CD4-positive, alpha-beta T cell (primary cell): ENCODE measurements at regions not wholly inside any gene's neighbourhood (a gene's known extent, or its start where the extent isn't known, plus 50 kb on each side); places are given as distances from the start of the nearest gene placed in this dataset.

Source experiments
- ATAC-seq: fragments of 200-7000 bp; cut with Tn5 transposase; one replicate; pipeline ENCODE4 v1.10.0; 2022; ENCODE audit warnings: mild to moderate bottlenecking; ENCODE audit not compliant: poor library complexity
- CTCF ChIA-PET: fragments of 350-600 bp; sonication (Branson Sonifier 250); formaldehyde crosslinking; loops from one replicate; lab custom pipeline; 2021; ENCODE audit warnings: antibody characterized with exemption, inconsistent platforms; lab: Charles Lee
- POLR2A ChIA-PET: fragments of 350-600 bp; sonication (Branson Sonifier 250); formaldehyde crosslinking; loops from one replicate; lab custom pipeline; 2021; ENCODE audit warnings: antibody characterized with exemption, inconsistent platforms; lab: Charles Lee
- DNase-seq, 14 experiments: peaks; one replicate each; pipeline ENCODE4 v3.0.0-alpha.2; 2013 to 2020; ENCODE audit warnings: mixed read lengths in 2 of 14
- H3K27ac ChIP-seq, 2 donors: one replicate each; pipeline versions ENCODE4 v1.5.1 to v1.7.0; 2013; ENCODE audit warnings: low read length in 2 of 2, low read depth in 1 of 2, mild to moderate bottlenecking in 1 of 2
- H3K27me3 ChIP-seq, 2 experiments: 1 replicate in 1 of 2; 2 replicates in 1 of 2; pipeline versions ENCODE4 v1.6.1 to v1.7.0; 2013; ENCODE audit warnings: low read length in 2 of 2, control low read depth in 1 of 2, mild to moderate bottlenecking in 1 of 2, moderate library complexity in 1 of 2; ENCODE audit not compliant: insufficient read depth in 2 of 2, control insufficient read depth in 1 of 2
- H3K36me3 ChIP-seq: one replicate; pipeline ENCODE4 v1.6.1; 2013; ENCODE audit warnings: low read length, control low read depth; ENCODE audit not compliant: insufficient read depth
- H3K4me1 ChIP-seq: one replicate; pipeline ENCODE4 v1.6.1; 2013; ENCODE audit warnings: low read length, control low read depth; ENCODE audit not compliant: insufficient read depth
- H3K4me3 ChIP-seq: one replicate; pipeline ENCODE4 v1.5.1; 2013; ENCODE audit warnings: mild to moderate bottlenecking, low read length, moderate library complexity
- H3K9me3 ChIP-seq, 2 experiments: 1 replicate in 1 of 2; 2 replicates in 1 of 2; pipeline versions ENCODE4 v1.6.1 to v1.7.0; 2013; ENCODE audit warnings: low read length in 2 of 2, mild to moderate bottlenecking in 2 of 2, control low read depth in 1 of 2, moderate library complexity in 1 of 2; ENCODE audit not compliant: control insufficient read depth in 1 of 2, insufficient read depth in 1 of 2
- H3K27ac Mint-ChIP-seq: one replicate; pipeline ENCODE4 v1.8.0; 2020; ENCODE audit warnings: mixed read lengths
- H3K27me3 Mint-ChIP-seq: one replicate; pipeline ENCODE4 v1.8.0; 2021; ENCODE audit warnings: mixed read lengths
- H3K36me3 Mint-ChIP-seq: one replicate; pipeline ENCODE4 v1.8.0; 2021; ENCODE audit warnings: low read depth, mixed read lengths
- H3K4me1 Mint-ChIP-seq: one replicate; pipeline ENCODE4 v1.8.0; 2021; ENCODE audit warnings: low read depth, mixed read lengths
- H3K4me3 Mint-ChIP-seq: one replicate; pipeline ENCODE4 v1.8.0; 2020; ENCODE audit warnings: mild to moderate bottlenecking, mixed read lengths
- H3K9me3 Mint-ChIP-seq: one replicate; pipeline ENCODE4 v1.8.0; 2020; ENCODE audit warnings: mixed read lengths
- CTCF ChIP-seq: fragments of 200-600 bp; IDR thresholded peaks from one replicate; pipeline ENCODE4 v1.8.0; 2022; ENCODE audit warnings: antibody characterized with exemption, mild to moderate bottlenecking
- intact Hi-C, 2 experiments: fragments of 100-400 bp; cut with DNase I in 1 of 2; cut with micrococcal nuclease in 1 of 2; formaldehyde crosslinking; loops; one replicate each; pipeline versions ENCODE4 v1.15.1 to v1.9.0; 2023 to 2025; cut with DNase I, micrococcal nuclease

- DNase-seq (no peak), ATAC-seq (no peak)
- H3K36me3 ChIP-seq: no peaks in the 10 kb centered on the region
- CTCF ChIA-PET: interaction anchor here (1.6 kb wide), 1 partner anchor 9 kb away, joined by 3 read pairs; no protein-coding TSS in a partner anchor
- Mint-ChIP-seq H3K36me3 (no peaks in the 10 kb centered on the region), H3K27ac (no peak overlapping the region), H3K9me3 (no peaks in the 10 kb centered on the region), H3K4me1 (no peaks in the 10 kb centered on the region), H3K27me3 (peaks cover 9% of the 10 kb centered on the region), H3K4me3 (no peak overlapping the region)
- H3K4me1 ChIP-seq: no peaks in the 10 kb centered on the region
- POLR2A ChIA-PET: no interaction called here
- H3K4me3 ChIP-seq: no peak overlapping the region
- H3K9me3 ChIP-seq: no peaks in the 10 kb centered on the region
- H3K27me3 ChIP-seq: no peaks in the 10 kb centered on the region
- no peak for TF ChIP-seq CTCF
- intact Hi-C loops: no loop called here
- H3K27ac ChIP-seq: no peak overlapping the region
These were observed 352.2 kb upstream of the KITLG start for GRCh38 chr12:88932457-88932856.

- H3K4me3 ChIP-seq: no peak overlapping the region
- ChIA-PET POLR2A (no interaction called here), CTCF (no interaction called here)
- no peaks in the 10 kb centered on the region for H3K9me3 Mint-ChIP-seq
- H3K4me1 Mint-ChIP-seq: no peaks in the 10 kb centered on the region
- H3K27ac Mint-ChIP-seq: no peak overlapping the region
- H3K4me1 ChIP-seq: no peaks in the 10 kb centered on the region
- DNase-seq: no peak
- H3K27me3 ChIP-seq: no peaks in the 10 kb centered on the region
- H3K4me3 Mint-ChIP-seq: no peak overlapping the region
- H3K27ac ChIP-seq: no peak overlapping the region
- no peaks in the 10 kb centered on the region for H3K9me3 ChIP-seq
- TF ChIP-seq CTCF: no peak
- H3K27me3 Mint-ChIP-seq: peaks cover 9% of the 10 kb centered on the region
- H3K36me3 Mint-ChIP-seq: no peaks in the 10 kb centered on the region
- intact Hi-C loops: no loop called here
- no peaks in the 10 kb centered on the region for H3K36me3 ChIP-seq
- no peak for ATAC-seq
These were observed 351.3 kb upstream of the KITLG start for GRCh38 chr12:88931598-88931997.

- Histone ChIP-seq H3K27ac (no peak overlapping the region), H3K9me3 (no peaks in the 10 kb centered on the region), H3K27me3 (no peaks in the 10 kb centered on the region), H3K36me3 (no peaks in the 10 kb centered on the region), H3K4me1 (no peaks in the 10 kb centered on the region), H3K4me3 (no peak overlapping the region)
- DNase-seq (no peak), ATAC-seq (no peak)
- no peak for TF ChIP-seq CTCF
- ChIA-PET POLR2A (no interaction called here), CTCF (no interaction called here)
- Mint-ChIP-seq H3K27me3 (peaks cover 3% of the 10 kb centered on the region), H3K27ac (no peak overlapping the region), H3K9me3 (no peaks in the 10 kb centered on the region), H3K4me3 (no peak overlapping the region), H3K4me1 (no peaks in the 10 kb centered on the region), H3K36me3 (no peaks in the 10 kb centered on the region)
- intact Hi-C loops: no loop called here
These were observed 345.2 kb upstream of the KITLG start for GRCh38 chr12:88925454-88925853.
